HG03135 (cell line): ENCODE measurements at regions not wholly inside any gene's neighbourhood (a gene's known extent, or its start where the extent isn't known, plus 50 kb on each side); places are given as distances from the start of the nearest gene placed in this dataset.

Experiments used
- ATAC-seq: cut with Tn5 transposase; IDR thresholded peaks from one replicate; pipeline ENCODE4 v1.9.1; 2021; ENCODE audit warnings: mild to moderate bottlenecking, moderate library complexity; ENCODE audit not compliant: unreplicated experiment

- ATAC-seq = no peak
Measured at GRCh38 chr9:107118863-107119624, 164.0 kb upstream of the RAD23B start.

- no peak for ATAC-seq
Measured at GRCh38 chr9:107119735-107120134, 163.3 kb upstream of the RAD23B start.

DNA sequence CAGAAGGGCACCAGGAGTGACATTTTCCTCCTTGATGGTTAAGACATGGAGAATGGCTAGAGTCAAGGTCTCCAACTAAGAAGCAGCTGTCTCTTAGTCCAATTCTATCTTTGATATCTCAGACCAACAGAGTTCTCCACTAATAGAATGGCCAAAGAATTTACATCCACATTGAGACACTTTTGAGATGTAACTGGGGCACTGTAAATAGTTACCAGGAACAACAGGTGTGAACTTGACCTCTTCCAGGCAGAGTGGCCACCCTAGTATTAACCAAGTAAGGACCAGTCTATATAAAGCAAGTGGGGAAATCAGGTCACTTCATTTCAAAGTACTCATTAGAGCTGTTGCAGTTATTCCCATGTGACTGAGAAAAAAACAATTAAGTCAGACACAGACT lies 159.7 kb upstream of the RAD23B start:
- ATAC-seq = no peak

GRCh38 chr9:107127608-107128007 lies 155.5 kb upstream of the RAD23B start:
- no peak for ATAC-seq

DNA sequence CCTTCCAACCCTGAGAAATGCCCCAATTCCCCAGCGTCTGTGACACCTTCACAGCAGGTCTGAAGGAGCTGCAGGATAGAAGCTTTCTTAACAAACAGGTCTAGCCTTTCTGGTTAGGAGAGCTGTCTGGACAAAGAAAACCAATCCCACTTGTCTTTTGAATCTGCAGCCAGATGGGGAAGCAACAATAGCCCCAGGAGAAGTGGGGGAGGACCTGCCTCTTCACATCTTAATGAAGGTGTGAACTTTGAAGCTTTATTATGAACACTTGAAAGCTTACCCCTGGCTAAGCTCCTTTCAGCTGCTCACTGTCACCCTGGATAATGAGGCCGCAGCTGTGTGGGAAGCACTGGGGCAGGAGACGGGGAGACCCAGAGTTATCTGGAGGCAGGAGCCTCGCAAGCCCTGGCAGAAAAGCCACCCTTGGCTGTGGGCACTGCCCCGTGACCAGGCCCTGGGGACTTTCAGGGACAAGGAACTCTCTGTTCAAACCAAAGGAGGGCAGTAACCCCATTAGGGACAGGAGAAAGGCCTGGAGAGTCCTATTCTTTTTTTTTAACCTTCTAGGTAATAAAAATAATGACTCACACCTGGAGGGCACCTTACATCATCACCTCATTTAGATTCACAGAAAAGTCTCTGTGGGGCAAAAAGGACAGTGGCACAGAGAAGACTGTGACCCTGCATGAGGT lies 151.8 kb upstream of the RAD23B start:
- no peak for ATAC-seq

DNA sequence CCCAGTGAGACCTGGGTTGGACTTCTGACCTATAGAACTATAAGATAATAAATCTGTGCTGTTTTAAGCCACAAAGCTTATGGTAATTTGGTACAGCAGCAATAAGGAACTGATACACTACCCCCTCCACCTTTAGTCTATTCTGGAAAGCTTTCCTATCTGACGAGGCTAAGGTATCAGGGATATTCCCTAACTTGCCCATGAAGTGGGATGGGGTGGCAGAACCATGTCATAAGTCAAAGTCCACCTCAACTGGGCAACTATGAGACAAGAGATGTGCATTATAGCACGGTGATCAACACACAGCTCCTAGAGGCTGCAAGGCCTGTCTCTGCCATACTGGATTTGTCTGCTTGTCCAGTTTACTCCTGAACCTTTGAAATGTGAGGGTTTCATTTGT lies 146.8 kb upstream of the RAD23B start:
- no peak for ATAC-seq

- ATAC-seq = no peak
Measured at GRCh38 chr9:107137495-107138202, 145.4 kb upstream of the RAD23B start.

DNA sequence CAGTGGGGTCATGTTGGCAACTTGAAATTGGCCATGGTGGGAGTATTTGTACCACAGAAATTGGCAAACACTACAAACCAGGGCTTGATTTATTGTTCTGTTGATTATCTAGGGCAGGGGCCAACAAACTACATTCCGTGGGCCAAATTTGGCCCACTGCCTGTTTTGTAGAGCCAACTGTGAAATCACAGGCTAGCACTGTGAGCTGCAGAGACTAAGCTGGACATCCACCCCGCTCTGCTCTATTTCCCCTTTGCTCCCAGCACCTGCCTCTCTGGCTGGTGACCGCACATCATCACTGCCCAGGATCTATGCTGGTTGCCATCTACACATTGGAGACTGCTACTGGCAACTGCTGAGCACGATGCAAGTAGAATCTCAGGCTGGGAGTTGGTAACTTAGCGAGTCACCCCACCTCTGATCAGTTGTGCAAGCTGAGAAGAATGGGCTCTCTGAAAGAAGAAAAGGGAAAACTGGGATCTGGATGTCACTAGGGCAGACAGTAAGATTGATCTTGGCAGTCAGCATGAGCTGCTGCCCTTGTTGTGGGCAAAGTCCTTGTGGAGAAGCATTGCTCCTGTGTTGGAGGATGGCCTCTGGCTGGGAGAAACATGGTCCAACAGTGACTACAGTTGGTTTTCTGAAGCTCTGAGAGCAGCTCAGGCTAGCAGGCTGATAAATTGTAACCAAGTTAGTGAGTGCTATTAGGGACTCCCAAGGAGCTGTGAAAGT lies 144.7 kb upstream of the RAD23B start:
- ATAC-seq = no peak

GRCh38 chr9:107141967-107142366 lies 141.1 kb upstream of the RAD23B start:
- no peak for ATAC-seq

DNA sequence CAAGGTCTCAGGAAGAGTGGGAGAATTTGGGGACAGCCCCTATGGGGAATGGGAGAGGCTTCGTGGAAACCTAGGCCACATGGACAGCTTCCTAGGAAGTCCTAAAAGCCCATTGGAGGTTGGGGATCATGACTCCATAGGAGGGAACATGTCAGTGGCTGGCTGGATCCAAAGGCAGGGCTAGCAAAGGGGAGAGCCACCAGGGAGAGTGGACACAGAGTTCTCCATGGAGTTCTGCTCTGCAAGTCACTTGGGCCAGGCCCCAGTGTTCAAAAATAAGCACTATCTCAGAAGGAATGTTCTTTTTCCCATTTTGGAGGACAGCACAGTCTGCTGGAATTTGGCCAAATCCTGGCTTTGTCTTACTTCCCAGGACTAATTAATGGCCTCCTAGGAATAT lies 140.6 kb upstream of the RAD23B start:
- ATAC-seq = no peak

- no peak for ATAC-seq
Measured at GRCh38 chr9:107142896-107143603, 140.0 kb upstream of the RAD23B start.

DNA sequence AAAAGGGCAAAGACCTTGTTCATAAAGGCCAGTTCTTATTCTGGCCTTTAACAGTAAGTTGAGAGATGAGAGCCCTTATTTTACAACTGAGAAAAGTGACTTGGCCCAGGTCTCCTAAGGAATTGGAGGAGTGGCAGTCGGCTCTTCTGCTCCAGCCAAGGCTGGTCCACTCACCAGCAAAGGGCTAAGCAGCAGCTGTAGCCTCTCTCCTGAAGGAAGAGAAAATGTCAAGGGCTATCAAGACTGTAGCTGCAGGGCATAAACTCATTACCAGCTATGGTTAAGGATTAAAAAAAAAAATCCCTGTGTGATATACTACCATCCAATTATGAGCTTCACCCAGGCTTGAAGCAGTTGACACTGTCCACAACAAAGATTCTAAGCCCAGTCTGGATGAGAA lies 138.6 kb upstream of the RAD23B start:
- no peak for ATAC-seq

DNA sequence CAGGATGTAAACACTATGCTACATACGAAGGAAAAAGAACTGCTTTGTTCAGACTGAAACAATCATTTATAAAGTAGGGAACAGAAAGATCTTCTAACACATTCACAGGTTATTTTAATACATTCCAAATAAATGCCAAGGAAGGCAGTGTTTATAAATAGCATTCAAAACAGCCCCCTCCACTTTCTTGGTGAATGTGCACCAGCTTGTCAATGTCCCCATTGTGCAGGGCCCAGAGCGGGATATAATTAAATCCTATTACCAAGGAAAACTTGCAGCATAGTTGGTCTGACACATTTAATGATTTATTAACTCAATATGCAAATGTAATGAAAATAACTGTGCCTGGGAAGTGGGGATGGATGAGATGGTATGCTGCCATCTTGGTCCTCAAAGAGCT lies 135.9 kb upstream of the RAD23B start:
- no peak for ATAC-seq

DNA sequence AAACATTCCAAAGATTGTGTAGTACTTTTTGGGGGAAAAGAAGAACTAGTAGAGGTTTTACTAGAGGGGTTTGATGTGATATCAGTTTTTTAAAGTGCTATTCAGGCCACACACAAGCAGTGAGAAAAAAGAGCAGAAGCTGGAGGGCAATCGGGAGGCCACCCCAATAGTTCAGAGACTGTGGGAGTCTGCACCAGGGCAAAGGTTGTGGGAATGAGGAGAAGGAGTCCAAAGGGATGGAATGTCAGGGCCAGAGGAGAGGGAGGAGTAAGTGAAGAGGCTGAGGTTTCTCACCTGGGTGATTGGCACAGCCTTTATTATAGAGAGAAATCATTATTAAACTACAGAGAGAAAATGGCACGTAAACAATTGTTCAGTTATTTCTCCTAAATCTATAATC lies 134.9 kb upstream of the RAD23B start:
- no peak for ATAC-seq

DNA sequence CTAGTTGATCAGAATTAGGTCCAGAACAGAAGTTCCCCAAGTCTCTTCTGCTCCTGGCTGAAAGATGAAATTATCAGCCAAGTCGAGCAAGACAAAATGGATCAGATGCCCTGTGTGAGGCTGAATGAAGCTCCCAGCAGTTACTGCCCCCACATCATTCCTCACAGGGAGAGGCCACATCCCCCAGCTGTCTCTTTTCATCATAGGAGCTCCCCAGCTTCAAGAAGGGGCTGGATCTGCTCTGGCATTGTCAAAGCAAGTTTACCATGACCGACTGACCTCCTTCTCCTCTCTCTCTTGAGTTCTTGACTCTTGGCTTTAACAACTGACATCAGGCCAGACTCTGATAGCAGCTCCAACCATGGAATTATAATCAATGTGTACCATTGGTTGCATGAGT lies 133.3 kb upstream of the RAD23B start:
- ATAC-seq = no peak

- no peak for ATAC-seq
Measured at GRCh38 chr9:107153336-107153735, 129.7 kb upstream of the RAD23B start.

DNA sequence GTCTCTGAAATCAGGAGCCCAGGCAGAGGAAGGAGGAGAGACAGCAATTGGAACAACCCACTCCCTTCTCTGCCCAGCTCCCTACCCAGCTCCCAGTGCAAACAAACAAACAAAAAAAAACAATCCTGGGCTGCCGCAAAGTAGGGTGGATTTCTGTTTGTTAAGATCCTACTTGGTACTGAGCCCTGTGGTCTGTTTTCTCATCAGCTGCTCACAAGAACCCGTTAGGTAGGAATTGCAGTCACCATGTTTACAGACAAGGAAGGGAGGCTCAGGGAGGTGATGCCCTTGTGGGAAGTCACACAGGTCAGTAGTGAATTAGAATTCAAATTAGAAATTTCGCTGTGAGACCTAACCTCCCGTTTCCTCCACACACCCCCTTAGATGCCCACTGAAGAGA lies 128.8 kb upstream of the RAD23B start:
- no peak for ATAC-seq

GRCh38 chr9:107154766-107155165 lies 128.3 kb upstream of the RAD23B start:
- ATAC-seq = no peak

DNA sequence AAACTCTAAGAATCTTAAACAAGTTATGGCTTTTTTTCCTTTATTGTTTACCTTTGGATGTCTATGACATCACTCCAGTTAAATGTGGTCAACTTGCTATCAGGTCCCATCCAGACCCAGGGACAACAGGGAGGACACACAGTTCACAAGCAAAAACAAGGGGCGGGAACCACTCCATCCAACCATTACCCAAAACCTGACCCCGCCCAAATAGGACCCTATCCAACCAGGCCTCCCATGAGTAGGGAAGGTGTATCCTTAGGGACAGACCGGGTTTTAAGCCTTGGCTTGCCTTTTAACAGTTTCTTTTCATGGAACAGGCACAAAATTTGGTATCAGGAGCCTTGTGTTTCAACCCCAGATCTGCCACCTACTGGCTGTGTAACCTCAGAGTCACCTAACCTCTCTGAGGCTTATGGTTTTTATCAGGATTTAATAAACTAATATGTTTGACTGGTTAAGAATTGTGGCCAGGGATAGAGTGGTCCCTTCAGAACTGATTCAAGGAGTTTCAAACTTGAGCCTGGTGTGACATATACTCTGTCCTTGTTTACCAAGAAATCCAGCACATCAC lies 127.7 kb upstream of the RAD23B start:
- ATAC-seq = no peak

DNA sequence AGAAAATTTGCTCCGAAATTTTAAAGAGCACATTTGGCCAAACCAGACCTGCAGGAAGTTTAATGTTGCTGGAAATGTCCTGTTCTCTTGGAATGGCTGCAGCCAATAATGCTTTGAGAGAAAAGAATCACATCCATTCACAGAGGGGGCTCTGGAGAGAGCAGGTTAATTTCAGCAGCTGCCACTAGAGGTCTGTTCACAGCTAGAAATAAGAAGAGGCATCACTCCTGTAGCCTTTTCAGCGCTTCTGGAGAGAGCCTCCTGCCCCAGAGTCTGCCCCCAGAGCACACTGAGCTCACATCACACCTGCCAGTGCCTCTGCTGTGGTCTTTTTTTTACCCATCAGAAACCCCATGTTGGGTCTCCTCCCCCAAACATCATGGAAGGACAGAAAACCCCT lies 124.8 kb upstream of the RAD23B start:
- ATAC-seq = no peak
